ENCODE measurements at regions not wholly inside any gene's neighbourhood (a gene's known extent, or its start where the extent isn't known, plus 50 kb on each side); places are given as distances from the start of the nearest gene placed in this dataset.

- TF ChIP-seq, protein P1, sequence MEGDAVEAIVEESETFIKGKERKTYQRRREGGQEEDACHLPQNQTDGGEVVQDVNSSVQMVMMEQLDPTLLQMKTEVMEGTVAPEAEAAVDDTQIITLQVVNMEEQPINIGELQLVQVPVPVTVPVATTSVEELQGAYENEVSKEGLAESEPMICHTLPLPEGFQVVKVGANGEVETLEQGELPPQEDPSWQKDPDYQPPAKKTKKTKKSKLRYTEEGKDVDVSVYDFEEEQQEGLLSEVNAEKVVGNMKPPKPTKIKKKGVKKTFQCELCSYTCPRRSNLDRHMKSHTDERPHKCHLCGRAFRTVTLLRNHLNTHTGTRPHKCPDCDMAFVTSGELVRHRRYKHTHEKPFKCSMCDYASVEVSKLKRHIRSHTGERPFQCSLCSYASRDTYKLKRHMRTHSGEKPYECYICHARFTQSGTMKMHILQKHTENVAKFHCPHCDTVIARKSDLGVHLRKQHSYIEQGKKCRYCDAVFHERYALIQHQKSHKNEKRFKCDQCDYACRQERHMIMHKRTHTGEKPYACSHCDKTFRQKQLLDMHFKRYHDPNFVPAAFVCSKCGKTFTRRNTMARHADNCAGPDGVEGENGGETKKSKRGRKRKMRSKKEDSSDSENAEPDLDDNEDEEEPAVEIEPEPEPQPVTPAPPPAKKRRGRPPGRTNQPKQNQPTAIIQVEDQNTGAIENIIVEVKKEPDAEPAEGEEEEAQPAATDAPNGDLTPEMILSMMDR (IDR thresholded peaks at IDR 0.05): no peak
- TF ChIP-seq EP300 (IDR thresholded peaks at IDR 0.05) (no peak), POLR2A (IDR thresholded peaks at IDR 0.05) (no peak)
These were observed 189.1 kb downstream of the IGLL1 start for GRCh38 chr22:23391022-23391421.
